Breast epithelium (tissue), 4 donors: ENCODE measurements at regions not wholly inside any gene's neighbourhood (a gene's known extent, or its start where the extent isn't known, plus 50 kb on each side); places are given as distances from the start of the nearest gene placed in this dataset.

Experiments used
- DNase-seq, 2 donors: peaks; one replicate each; pipeline ENCODE4 v3.0.0-alpha.2; 2019; ENCODE audit warnings: low spot score in 2 of 2
- H3K27ac ChIP-seq, 2 donors: fragments of 200-600 bp; sonication (generic) in 1 of 2; one replicate each; pipeline ENCODE4 v1.5.1; 2016 to 2019; ENCODE audit warnings: mild to moderate bottlenecking in 1 of 2
- H3K27me3 ChIP-seq, 2 donors: fragments of 200-600 bp; sonication (generic) in 1 of 2; one replicate each; pipeline versions ENCODE4 v1.5.1 to v1.6.0; 2017 to 2019; ENCODE audit warnings: control low read depth in 1 of 2, mild to moderate bottlenecking in 1 of 2
- H3K36me3 ChIP-seq: fragments of 200-600 bp; one replicate; pipeline ENCODE4 v1.5.1; 2019
- H3K4me1 ChIP-seq, 2 donors: fragments of 200-600 bp; sonication (generic); one replicate each; pipeline ENCODE4 v1.5.1; 2016 to 2019; ENCODE audit warnings: control low read depth in 1 of 2
- H3K4me3 ChIP-seq, 3 donors: fragments of 200-600 bp; sonication (generic); 1 replicate in 2 of 3; 2 replicates in 1 of 3; pipeline ENCODE4 v1.5.1; 2016 to 2019; ENCODE audit warnings: mild to moderate bottlenecking in 3 of 3, moderate library complexity in 2 of 3
- H3K9me3 ChIP-seq, 2 donors: fragments of 200-600 bp; sonication (generic) in 1 of 2; one replicate each; pipeline ENCODE4 v1.5.1; 2016 to 2019; ENCODE audit warnings: control low read depth in 1 of 2
- CTCF ChIP-seq, 3 donors: fragments of 450-650 bp; IDR thresholded peaks; one replicate each; pipeline ENCODE4 v1.5.1; 2016 to 2017; ENCODE audit warnings: antibody characterized with exemption in 3 of 3, mild to moderate bottlenecking in 3 of 3, moderate library complexity in 3 of 3
- POLR2A ChIP-seq: fragments of 450-650 bp; IDR thresholded peaks from one replicate; pipeline ENCODE4 v1.6.1; 2016; ENCODE audit warnings: antibody characterized with exemption, mild to moderate bottlenecking, moderate library complexity
- POLR2AphosphoS5 ChIP-seq, 3 donors: sonication (generic); formaldehyde crosslinking; IDR thresholded peaks; one replicate each; pipeline ENCODE4 v1.6.1; 2017; ENCODE audit warnings: antibody characterized with exemption in 3 of 3
- intact Hi-C: fragments of 100-400 bp; cut with DNase I; formaldehyde crosslinking; loops from one replicate; pipeline ENCODE4 v1.15.1; 2023; ENCODE audit warnings: low total_unique reads

- intact Hi-C loops = no loop called here
- no peak overlapping the region for H3K4me3 ChIP-seq
- H3K36me3 ChIP-seq = no peaks in the 10 kb centered on the region
- H3K27me3 ChIP-seq = peaks cover 0 to 34% of the 10 kb centered on the region in 2 donors
- no peak for TF ChIP-seq POLR2AphosphoS5 (IDR thresholded peaks at IDR 0.05)
- no peak for TF ChIP-seq CTCF (IDR thresholded peaks at IDR 0.05)
- no peak for TF ChIP-seq POLR2A
- no peaks in the 10 kb centered on the region for H3K9me3 ChIP-seq
- H3K4me1 ChIP-seq = no peaks in the 10 kb centered on the region
- no peak for DNase-seq
- no peak overlapping the region for H3K27ac ChIP-seq
Measured at GRCh38 chrX:20500949-20501348, 234.2 kb upstream of the RPS6KA3 start.

GRCh38 chrX:20500171-20500865, 233.6 kb upstream of the RPS6KA3 start:
- H3K27me3 ChIP-seq = peaks cover 0 to 40% of the 10 kb centered on the region in 2 donors
- no peaks in the 10 kb centered on the region for H3K9me3 ChIP-seq
- intact Hi-C loops = no loop called here
- no peaks in the 10 kb centered on the region for H3K36me3 ChIP-seq
- DNase-seq = no peak
- no peak overlapping the region for H3K27ac ChIP-seq
- H3K4me3 ChIP-seq = no peak overlapping the region
- H3K4me1 ChIP-seq = no peaks in the 10 kb centered on the region
- TF ChIP-seq POLR2AphosphoS5 (IDR thresholded peaks at IDR 0.05) = no peak
- TF ChIP-seq POLR2A = no peak
- TF ChIP-seq CTCF (IDR thresholded peaks at IDR 0.05) = no peak

- H3K4me1 ChIP-seq = no peaks in the 10 kb centered on the region
- intact Hi-C loops = no loop called here
Measured at GRCh38 chrX:20499763-20500162, 233.1 kb upstream of the RPS6KA3 start.

GRCh38 chrX:20498851-20499635, 232.3 kb upstream of the RPS6KA3 start:
- no peak for DNase-seq
- no peak overlapping the region for H3K27ac ChIP-seq
- H3K36me3 ChIP-seq = no peaks in the 10 kb centered on the region
- no peak overlapping the region for H3K4me3 ChIP-seq
- intact Hi-C loops = no loop called here
- peaks cover 0 to 41% of the 10 kb centered on the region in 2 donors for H3K27me3 ChIP-seq
- no peak for TF ChIP-seq POLR2A
- TF ChIP-seq POLR2AphosphoS5 (IDR thresholded peaks at IDR 0.05) = no peak
- H3K4me1 ChIP-seq = no peaks in the 10 kb centered on the region
- no peaks in the 10 kb centered on the region for H3K9me3 ChIP-seq

More at GRCh38 chrX:20499763-20500162, 233.1 kb upstream of the RPS6KA3 start:
- H3K9me3 ChIP-seq = no peaks in the 10 kb centered on the region
- no peak overlapping the region for H3K27ac ChIP-seq
- peaks cover 0 to 45% of the 10 kb centered on the region in 2 donors for H3K27me3 ChIP-seq
- H3K36me3 ChIP-seq = no peaks in the 10 kb centered on the region
- no peak overlapping the region for H3K4me3 ChIP-seq
- TF ChIP-seq POLR2AphosphoS5 (IDR thresholded peaks at IDR 0.05) (no peak), POLR2A (no peak), CTCF (IDR thresholded peaks at IDR 0.05) (no peak)
- DNase-seq = no peak

GRCh38 chrX:20495575-20495974, 228.9 kb upstream of the RPS6KA3 start:
- H3K27me3 ChIP-seq = peaks cover 0 to 31% of the 10 kb centered on the region in 2 donors
- no peaks in the 10 kb centered on the region for H3K9me3 ChIP-seq
- DNase-seq = no peak
- no peak overlapping the region for H3K27ac ChIP-seq
- no peaks in the 10 kb centered on the region for H3K36me3 ChIP-seq
- TF ChIP-seq POLR2A = no peak
- no peak for TF ChIP-seq POLR2AphosphoS5 (IDR thresholded peaks at IDR 0.05)
- TF ChIP-seq CTCF (IDR thresholded peaks at IDR 0.05) = no peak
- H3K4me1 ChIP-seq = no peaks in the 10 kb centered on the region
- intact Hi-C loops = no loop called here
- no peak overlapping the region for H3K4me3 ChIP-seq
